WTC11 (cell line): ENCODE measurements at regions not wholly inside any gene's neighbourhood (a gene's known extent, or its start where the extent isn't known, plus 50 kb on each side); places are given as distances from the start of the nearest gene placed in this dataset.

Source experiments
- ATAC-seq: fragments of 200-7000 bp; cut with Tn5 transposase; 2 replicates; pipeline ENCODE4 v1.10.0; 2021; ENCODE audit warnings: mild to moderate bottlenecking, moderate library complexity
- CTCF ChIA-PET: fragments of 300-600 bp; sonication (Branson Sonifier 250); formaldehyde crosslinking; loops from one replicate; lab custom pipeline; 2021; ENCODE audit warnings: antibody characterized with exemption; lab: Charles Lee
- POLR2A ChIA-PET: fragments of 350-600 bp; sonication (Branson Sonifier 250); formaldehyde crosslinking; loops from one replicate; lab custom pipeline; 2021; ENCODE audit warnings: antibody characterized with exemption; lab: Charles Lee
- DNase-seq: peaks from one replicate; pipeline ENCODE4 v3.0.0; 2021; ENCODE audit warnings: low spot score
- H3K27ac Mint-ChIP-seq: 2 replicates; pipeline ENCODE4 v1.8.0; 2021; ENCODE audit warnings: mixed read lengths
- H3K27me3 Mint-ChIP-seq: 2 replicates; pipeline ENCODE4 v1.8.0; 2021; ENCODE audit warnings: low read depth, mild to moderate bottlenecking, moderate library complexity, mixed read lengths
- H3K36me3 Mint-ChIP-seq: 2 replicates; pipeline ENCODE4 v1.8.0; 2021; ENCODE audit warnings: mixed read lengths
- H3K4me1 Mint-ChIP-seq: 2 replicates; pipeline ENCODE4 v1.8.0; 2022; ENCODE audit warnings: mixed read lengths
- H3K4me3 Mint-ChIP-seq: 2 replicates; pipeline ENCODE4 v1.8.0; 2021; ENCODE audit warnings: mild to moderate bottlenecking, moderate library complexity, mixed read lengths
- H3K9me3 Mint-ChIP-seq: 2 replicates; pipeline ENCODE4 v1.8.0; 2021; ENCODE audit warnings: mixed read lengths
- CBFB ChIP-seq: sonication (generic); formaldehyde crosslinking; IDR thresholded peaks from 2 replicates; pipeline ENCODE4 v1.8.1; 2022; ENCODE audit warnings: mild to moderate bottlenecking, low read depth, missing genetic modification reagents
- CREB1 ChIP-seq: sonication (generic); formaldehyde crosslinking; IDR thresholded peaks from 2 replicates; pipeline ENCODE4 v1.8.0; 2023; ENCODE audit warnings: mild to moderate bottlenecking, missing genetic modification reagents
- ELF4 ChIP-seq: sonication (generic); formaldehyde crosslinking; IDR thresholded peaks from 2 replicates; pipeline ENCODE4 v1.8.1; 2022; ENCODE audit warnings: low read depth, mild to moderate bottlenecking, moderate library complexity, missing genetic modification reagents
- EMX1 ChIP-seq: fragments of 250-450 bp; sonication (Bioruptor Pico); IDR thresholded peaks from 2 replicates; pipeline ENCODE4 v1.8.0; 2021; ENCODE audit warnings: mild to moderate bottlenecking
- ESRRA ChIP-seq: sonication (generic); formaldehyde crosslinking; IDR thresholded peaks from 2 replicates; pipeline ENCODE4 v1.8.1; 2022; ENCODE audit warnings: mild to moderate bottlenecking, missing genetic modification reagents, borderline replicate concordance
- FOXP1 ChIP-seq: sonication (generic); formaldehyde crosslinking; IDR thresholded peaks from 2 replicates; pipeline ENCODE4 v1.8.0; 2022; ENCODE audit warnings: missing genetic modification reagents, mild to moderate bottlenecking, moderate library complexity, borderline replicate concordance
- GTF2I ChIP-seq: fragments of 250-450 bp; sonication (Bioruptor Pico); conservative IDR thresholded peaks from 2 replicates; pipeline ENCODE4 v1.4.0; 2021; ENCODE audit warnings: mild to moderate bottlenecking
- NFE2L1 ChIP-seq: sonication (generic); formaldehyde crosslinking; IDR thresholded peaks from 2 replicates; pipeline ENCODE4 v1.8.1; 2023; ENCODE audit warnings: missing genetic modification reagents
- OVOL2 ChIP-seq: fragments of 250-450 bp; sonication (Bioruptor Pico); IDR thresholded peaks from 2 replicates; pipeline ENCODE4 v1.9.0; 2021; ENCODE audit warnings: mild to moderate bottlenecking, borderline replicate concordance
- SOX15 ChIP-seq: fragments of 250-450 bp; sonication (Bioruptor Pico); IDR thresholded peaks from 2 replicates; pipeline ENCODE4 v1.9.0; 2021; ENCODE audit warnings: mild to moderate bottlenecking
- ZNF121 ChIP-seq: sonication (generic); formaldehyde crosslinking; IDR thresholded peaks from 2 replicates; pipeline ENCODE4 v1.8.0; 2023; ENCODE audit warnings: missing genetic modification reagents
- TF ChIP-seq, protein P1 (sequence below): sonication (generic); formaldehyde crosslinking; IDR thresholded peaks from 2 replicates; pipeline ENCODE4 v1.8.1; 2022; ENCODE audit warnings: mild to moderate bottlenecking, missing genetic modification reagents, moderate library complexity, borderline replicate concordance
- TF ChIP-seq, protein P2 (sequence below): sonication (generic); formaldehyde crosslinking; IDR thresholded peaks from 2 replicates; pipeline ENCODE4 v1.8.0; 2023; ENCODE audit warnings: mild to moderate bottlenecking, missing genetic modification reagents
- TF ChIP-seq, protein P3 (sequence below): fragments of 250-450 bp; sonication (Bioruptor Pico); conservative IDR thresholded peaks from 2 replicates; pipeline ENCODE4 v1.9.0; 2021; ENCODE audit warnings: mild to moderate bottlenecking
- TF ChIP-seq, protein P4 (sequence below): fragments of 250-450 bp; sonication (Bioruptor Pico); IDR thresholded peaks from 2 replicates; pipeline ENCODE4 v1.8.0; 2021; ENCODE audit warnings: mild to moderate bottlenecking
- TF ChIP-seq, protein P5 (sequence below): sonication (generic); formaldehyde crosslinking; IDR thresholded peaks from 2 replicates; pipeline ENCODE4 v1.8.0; 2022; ENCODE audit warnings: mild to moderate bottlenecking, missing genetic modification reagents
- TF ChIP-seq, protein P6 (sequence below): fragments of 250-450 bp; sonication (Bioruptor Pico); IDR thresholded peaks from 2 replicates; pipeline ENCODE4 v1.9.0; 2021; ENCODE audit warnings: mild to moderate bottlenecking
- TF ChIP-seq, protein P7 (sequence below): sonication (generic); formaldehyde crosslinking; IDR thresholded peaks from 2 replicates; pipeline ENCODE4 v1.8.0; 2022; ENCODE audit warnings: mild to moderate bottlenecking, missing genetic modification reagents
- TF ChIP-seq, protein P8 (sequence below): sonication (generic); formaldehyde crosslinking; IDR thresholded peaks from 2 replicates; pipeline ENCODE4 v1.8.0; 2022; ENCODE audit warnings: missing genetic modification reagents
- TF ChIP-seq, protein P9 (sequence below): sonication (generic); formaldehyde crosslinking; IDR thresholded peaks from 2 replicates; pipeline ENCODE4 v1.8.0; 2022; ENCODE audit warnings: mild to moderate bottlenecking, missing genetic modification reagents

DNA sequence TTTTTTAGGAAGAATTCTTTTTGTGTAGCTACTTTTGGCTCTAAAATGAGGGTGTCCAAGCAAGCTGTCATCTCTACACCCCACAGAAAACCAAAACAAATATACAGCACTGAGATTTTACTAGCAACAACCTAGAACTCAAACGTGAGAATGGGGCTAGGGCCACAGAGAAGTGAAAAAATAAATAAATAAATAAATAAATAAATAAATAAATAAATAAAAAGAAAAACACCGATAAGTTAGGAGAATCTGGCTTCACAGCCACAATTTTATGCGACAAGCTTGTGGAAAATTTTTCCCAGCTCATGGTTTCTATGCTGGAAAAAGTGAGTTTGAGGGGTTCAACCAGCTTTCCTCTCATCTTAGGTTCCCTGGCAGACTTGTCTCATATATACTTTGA lies 324.6 kb upstream of the TACR3 start:
- ChIA-PET POLR2A (no interaction called here), CTCF (no interaction called here)
- H3K4me3 Mint-ChIP-seq = no peak overlapping the region
- ATAC-seq (no peak), DNase-seq (no peak)
- no peaks in the 10 kb centered on the region for H3K36me3 Mint-ChIP-seq
- H3K27me3 Mint-ChIP-seq = no peaks in the 10 kb centered on the region
- TF ChIP-seq CREB1 (CRISPR knock-in tag) (no peak), OVOL2 (CRISPR knock-in tag) (no peak), NFE2L1 (CRISPR knock-in tag) (no peak), ZNF121 (CRISPR knock-in tag) (no peak), EMX1 (CRISPR knock-in tag) (no peak), FOXP1 (CRISPR knock-in tag) (no peak), GTF2I (CRISPR knock-in tag) (no peak), SOX15 (CRISPR knock-in tag) (no peak), CBFB (CRISPR knock-in tag) (no peak), ESRRA (no peak), ELF4 (CRISPR knock-in tag) (no peak)
- TF ChIP-seq, protein P1, sequence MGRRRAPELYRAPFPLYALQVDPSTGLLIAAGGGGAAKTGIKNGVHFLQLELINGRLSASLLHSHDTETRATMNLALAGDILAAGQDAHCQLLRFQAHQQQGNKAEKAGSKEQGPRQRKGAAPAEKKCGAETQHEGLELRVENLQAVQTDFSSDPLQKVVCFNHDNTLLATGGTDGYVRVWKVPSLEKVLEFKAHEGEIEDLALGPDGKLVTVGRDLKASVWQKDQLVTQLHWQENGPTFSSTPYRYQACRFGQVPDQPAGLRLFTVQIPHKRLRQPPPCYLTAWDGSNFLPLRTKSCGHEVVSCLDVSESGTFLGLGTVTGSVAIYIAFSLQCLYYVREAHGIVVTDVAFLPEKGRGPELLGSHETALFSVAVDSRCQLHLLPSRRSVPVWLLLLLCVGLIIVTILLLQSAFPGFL (CRISPR knock-in tag) = no peak
- TF ChIP-seq, protein P2, sequence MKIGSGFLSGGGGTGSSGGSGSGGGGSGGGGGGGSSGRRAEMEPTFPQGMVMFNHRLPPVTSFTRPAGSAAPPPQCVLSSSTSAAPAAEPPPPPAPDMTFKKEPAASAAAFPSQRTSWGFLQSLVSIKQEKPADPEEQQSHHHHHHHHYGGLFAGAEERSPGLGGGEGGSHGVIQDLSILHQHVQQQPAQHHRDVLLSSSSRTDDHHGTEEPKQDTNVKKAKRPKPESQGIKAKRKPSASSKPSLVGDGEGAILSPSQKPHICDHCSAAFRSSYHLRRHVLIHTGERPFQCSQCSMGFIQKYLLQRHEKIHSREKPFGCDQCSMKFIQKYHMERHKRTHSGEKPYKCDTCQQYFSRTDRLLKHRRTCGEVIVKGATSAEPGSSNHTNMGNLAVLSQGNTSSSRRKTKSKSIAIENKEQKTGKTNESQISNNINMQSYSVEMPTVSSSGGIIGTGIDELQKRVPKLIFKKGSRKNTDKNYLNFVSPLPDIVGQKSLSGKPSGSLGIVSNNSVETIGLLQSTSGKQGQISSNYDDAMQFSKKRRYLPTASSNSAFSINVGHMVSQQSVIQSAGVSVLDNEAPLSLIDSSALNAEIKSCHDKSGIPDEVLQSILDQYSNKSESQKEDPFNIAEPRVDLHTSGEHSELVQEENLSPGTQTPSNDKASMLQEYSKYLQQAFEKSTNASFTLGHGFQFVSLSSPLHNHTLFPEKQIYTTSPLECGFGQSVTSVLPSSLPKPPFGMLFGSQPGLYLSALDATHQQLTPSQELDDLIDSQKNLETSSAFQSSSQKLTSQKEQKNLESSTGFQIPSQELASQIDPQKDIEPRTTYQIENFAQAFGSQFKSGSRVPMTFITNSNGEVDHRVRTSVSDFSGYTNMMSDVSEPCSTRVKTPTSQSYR (CRISPR knock-in tag) = no peak
- TF ChIP-seq, protein P3, sequence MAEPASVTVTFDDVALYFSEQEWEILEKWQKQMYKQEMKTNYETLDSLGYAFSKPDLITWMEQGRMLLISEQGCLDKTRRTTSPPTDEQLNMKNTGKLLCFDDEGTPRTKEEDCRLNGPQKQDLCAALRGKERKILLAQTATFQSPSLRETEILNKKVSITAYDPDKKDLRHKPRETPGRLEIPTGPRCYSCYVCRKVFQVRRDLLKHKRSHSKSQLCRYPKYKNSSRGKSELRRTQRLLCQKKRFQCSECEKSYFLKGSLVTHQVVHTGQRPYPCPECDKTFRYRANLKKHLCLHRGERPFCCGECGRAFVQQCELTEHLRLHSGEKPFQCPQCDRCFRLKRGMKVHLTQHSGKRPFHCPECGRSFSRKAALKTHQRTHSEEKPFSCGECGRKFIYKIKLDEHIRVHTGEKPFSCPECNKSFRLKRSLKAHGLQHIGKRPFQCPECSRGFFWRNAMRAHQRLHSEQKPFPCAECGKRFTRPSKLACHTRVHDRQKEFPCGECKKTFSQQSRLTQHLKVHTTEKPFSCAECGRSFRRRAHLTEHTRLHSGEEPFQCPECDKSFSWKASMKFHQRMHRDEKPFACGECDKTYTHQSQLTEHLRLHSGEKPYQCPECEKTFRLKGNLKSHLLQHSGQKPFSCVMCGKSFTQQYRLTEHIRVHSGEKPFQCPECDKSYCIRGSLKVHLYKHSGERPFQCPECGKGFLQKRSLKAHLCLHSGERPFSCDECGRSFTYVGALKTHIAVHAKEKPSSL = no peak
- TF ChIP-seq, protein P4, sequence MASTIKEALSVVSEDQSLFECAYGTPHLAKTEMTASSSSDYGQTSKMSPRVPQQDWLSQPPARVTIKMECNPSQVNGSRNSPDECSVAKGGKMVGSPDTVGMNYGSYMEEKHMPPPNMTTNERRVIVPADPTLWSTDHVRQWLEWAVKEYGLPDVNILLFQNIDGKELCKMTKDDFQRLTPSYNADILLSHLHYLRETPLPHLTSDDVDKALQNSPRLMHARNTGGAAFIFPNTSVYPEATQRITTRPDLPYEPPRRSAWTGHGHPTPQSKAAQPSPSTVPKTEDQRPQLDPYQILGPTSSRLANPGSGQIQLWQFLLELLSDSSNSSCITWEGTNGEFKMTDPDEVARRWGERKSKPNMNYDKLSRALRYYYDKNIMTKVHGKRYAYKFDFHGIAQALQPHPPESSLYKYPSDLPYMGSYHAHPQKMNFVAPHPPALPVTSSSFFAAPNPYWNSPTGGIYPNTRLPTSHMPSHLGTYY (CRISPR knock-in tag) = no peak
- TF ChIP-seq, protein P5, sequence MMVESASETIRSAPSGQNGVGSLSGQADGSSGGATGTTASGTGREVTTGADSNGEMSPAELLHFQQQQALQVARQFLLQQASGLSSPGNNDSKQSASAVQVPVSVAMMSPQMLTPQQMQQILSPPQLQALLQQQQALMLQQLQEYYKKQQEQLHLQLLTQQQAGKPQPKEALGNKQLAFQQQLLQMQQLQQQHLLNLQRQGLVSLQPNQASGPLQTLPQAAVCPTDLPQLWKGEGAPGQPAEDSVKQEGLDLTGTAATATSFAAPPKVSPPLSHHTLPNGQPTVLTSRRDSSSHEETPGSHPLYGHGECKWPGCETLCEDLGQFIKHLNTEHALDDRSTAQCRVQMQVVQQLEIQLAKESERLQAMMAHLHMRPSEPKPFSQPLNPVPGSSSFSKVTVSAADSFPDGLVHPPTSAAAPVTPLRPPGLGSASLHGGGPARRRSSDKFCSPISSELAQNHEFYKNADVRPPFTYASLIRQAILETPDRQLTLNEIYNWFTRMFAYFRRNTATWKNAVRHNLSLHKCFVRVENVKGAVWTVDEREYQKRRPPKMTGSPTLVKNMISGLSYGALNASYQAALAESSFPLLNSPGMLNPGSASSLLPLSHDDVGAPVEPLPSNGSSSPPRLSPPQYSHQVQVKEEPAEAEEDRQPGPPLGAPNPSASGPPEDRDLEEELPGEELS = no peak
- TF ChIP-seq, protein P6, sequence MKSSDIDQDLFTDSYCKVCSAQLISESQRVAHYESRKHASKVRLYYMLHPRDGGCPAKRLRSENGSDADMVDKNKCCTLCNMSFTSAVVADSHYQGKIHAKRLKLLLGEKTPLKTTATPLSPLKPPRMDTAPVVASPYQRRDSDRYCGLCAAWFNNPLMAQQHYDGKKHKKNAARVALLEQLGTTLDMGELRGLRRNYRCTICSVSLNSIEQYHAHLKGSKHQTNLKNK = no peak
- TF ChIP-seq, protein P7, sequence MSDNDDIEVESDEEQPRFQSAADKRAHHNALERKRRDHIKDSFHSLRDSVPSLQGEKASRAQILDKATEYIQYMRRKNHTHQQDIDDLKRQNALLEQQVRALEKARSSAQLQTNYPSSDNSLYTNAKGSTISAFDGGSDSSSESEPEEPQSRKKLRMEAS (CRISPR knock-in tag) = no peak
- TF ChIP-seq, protein P8, sequence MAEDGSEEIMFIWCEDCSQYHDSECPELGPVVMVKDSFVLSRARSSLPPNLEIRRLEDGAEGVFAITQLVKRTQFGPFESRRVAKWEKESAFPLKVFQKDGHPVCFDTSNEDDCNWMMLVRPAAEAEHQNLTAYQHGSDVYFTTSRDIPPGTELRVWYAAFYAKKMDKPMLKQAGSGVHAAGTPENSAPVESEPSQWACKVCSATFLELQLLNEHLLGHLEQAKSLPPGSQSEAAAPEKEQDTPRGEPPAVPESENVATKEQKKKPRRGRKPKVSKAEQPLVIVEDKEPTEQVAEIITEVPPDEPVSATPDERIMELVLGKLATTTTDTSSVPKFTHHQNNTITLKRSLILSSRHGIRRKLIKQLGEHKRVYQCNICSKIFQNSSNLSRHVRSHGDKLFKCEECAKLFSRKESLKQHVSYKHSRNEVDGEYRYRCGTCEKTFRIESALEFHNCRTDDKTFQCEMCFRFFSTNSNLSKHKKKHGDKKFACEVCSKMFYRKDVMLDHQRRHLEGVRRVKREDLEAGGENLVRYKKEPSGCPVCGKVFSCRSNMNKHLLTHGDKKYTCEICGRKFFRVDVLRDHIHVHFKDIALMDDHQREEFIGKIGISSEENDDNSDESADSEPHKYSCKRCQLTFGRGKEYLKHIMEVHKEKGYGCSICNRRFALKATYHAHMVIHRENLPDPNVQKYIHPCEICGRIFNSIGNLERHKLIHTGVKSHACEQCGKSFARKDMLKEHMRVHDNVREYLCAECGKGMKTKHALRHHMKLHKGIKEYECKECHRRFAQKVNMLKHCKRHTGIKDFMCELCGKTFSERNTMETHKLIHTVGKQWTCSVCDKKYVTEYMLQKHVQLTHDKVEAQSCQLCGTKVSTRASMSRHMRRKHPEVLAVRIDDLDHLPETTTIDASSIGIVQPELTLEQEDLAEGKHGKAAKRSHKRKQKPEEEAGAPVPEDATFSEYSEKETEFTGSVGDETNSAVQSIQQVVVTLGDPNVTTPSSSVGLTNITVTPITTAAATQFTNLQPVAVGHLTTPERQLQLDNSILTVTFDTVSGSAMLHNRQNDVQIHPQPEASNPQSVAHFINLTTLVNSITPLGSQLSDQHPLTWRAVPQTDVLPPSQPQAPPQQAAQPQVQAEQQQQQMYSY (CRISPR knock-in tag) = no peak
- TF ChIP-seq, protein P9, sequence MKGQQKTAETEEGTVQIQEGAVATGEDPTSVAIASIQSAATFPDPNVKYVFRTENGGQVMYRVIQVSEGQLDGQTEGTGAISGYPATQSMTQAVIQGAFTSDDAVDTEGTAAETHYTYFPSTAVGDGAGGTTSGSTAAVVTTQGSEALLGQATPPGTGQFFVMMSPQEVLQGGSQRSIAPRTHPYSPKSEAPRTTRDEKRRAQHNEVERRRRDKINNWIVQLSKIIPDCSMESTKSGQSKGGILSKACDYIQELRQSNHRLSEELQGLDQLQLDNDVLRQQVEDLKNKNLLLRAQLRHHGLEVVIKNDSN (CRISPR knock-in tag) = no peak
- H3K4me1 Mint-ChIP-seq = peaks cover 8% of the 10 kb centered on the region
- H3K9me3 Mint-ChIP-seq = 0 out of 2 replicates have a peak, but pooled peaks cover 3% of the 10 kb centered on the region
- H3K27ac Mint-ChIP-seq = no peak overlapping the region
